ENCODE measurements at regions not wholly inside any gene's neighbourhood (a gene's known extent, or its start where the extent isn't known, plus 50 kb on each side); places are given as distances from the start of the nearest gene placed in this dataset.

GRCh38 chr6:163647624-163648023 is 233.1 kb downstream of the QKI start:
- FAIRE-seq, result no peak
- DNase-seq (ENCODE audit: low spot score), result no peak

DNA sequence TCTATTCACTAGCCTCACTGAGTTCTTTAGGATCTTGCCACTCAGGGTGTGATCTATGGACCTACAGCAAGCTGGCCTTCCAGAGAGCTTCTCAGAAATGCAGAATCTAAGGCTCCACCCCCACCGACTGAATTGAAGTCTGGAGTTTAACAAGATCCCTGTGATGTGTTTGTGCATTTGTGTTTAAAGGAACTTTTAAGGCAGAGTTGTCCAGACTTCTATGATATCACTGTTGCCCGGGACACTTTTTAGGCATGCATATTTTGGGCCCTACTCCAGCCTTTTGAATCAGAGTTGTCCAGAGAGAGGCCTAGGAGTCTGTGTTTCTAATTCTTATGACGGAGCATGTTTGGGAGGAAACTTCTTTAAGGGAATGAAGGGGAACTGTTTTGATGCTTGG is 232.3 kb downstream of the QKI start:
- FAIRE-seq (no peak), DNase-seq (ENCODE audit: low spot score) (no peak)

DNA sequence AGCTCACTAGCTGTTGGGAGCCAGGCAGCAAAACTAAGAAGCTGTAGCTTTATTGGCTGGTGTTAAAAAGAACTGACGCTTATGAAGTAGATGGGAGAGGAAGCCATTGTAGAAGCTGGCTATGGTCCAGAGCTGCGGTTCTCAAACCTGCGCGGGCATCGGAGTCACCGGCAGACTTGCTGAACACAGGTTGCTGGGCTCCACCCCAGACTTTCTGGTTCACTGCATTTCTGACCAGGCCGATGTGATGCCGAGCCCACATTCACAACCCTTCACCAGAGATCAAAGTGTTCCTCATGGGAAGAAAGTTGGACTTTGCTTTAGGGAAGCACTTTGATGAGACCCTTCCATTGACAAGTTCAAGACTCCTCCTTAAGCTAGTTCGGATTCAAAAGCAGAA is 231.6 kb downstream of the QKI start:
- FAIRE-seq (no peak), DNase-seq (ENCODE audit: low spot score) (no peak)

DNA sequence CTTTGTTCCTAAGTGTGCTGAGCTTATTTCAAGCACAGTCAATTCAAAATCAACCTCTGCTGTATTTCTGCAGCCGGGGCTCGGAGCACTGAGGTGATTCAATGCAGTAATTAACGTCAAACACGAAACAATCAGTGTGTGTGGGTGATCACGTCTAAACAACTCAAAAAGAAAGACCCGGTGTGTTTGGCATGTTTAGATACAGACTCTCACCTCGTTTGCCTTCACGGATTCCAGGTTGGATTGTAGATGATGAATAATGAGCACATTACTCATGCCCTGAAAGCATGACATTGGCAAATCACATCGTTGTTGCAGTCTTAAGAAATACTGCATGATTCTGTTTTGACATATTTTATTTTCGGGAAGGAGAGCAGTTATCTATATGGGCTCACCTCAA is 231.0 kb downstream of the QKI start:
- peak; percentile 9 for DNase-seq (ENCODE audit: low spot score)

DNA sequence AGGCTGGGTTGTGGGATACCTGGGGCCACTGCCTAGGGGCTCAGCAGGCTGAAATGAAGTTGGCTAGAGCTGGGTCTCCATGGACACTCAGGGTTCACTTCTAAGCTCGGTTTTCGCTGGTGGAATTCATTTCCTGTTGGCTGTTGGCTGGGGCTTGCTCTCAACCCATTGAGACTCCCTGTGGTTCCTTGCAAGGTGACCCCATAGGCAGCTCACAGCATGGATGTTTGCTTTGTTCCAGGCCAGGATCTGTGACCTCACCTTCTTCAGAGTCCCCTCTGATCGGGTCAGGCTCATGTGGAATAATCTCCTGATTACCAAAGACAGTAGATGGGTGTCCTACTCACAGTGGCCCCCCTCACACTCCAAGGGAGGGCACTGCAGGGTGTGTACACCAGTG is 229.3 kb downstream of the QKI start:
- FAIRE-seq (no peak), DNase-seq (ENCODE audit: low spot score) (no peak)

More for the DNA sequence above, 231.0 kb downstream of the QKI start:
- no peak for FAIRE-seq

DNA sequence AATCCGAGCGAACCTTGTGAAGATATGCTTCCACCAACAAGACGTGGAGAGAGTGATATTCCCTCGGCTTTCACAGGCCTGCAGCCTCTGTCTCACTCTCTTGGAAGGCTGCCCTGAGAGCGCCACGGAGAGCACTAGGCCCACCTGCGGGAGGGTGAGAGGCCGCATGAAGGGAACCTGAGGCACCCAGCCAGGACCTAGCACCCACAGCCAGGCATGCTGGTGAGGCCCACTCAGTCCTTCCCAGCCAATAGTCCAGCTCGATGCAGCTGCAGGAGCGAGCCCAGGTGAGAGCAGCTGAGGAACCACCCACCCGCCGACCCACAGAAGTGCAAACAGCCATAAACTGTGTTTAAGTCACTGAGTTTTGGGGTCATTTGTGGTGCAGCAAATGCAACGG is 227.2 kb downstream of the QKI start:
- DNase-seq (ENCODE audit: low spot score), result no peak
- no peak for FAIRE-seq

DNA sequence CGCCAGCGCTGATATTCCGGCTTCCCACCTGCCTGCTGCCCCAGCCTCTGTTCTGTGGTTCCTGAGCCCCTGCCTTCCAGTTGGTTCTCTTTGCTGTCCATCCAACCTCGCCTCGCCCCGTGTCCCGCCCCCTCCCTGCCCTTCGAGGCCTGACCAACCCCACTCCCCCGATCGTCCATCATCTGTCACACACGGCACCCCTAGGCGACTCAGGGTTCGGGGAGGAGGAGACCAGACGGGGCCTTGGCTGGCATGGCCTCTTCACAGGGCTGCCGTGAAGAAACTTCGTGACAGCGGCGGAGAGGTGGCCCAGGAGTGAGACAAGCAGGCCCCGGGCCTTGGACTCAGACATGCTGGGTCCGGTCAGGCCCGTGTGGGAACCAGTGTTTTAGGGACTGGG is 226.1 kb downstream of the QKI start:
- no peak for FAIRE-seq
- DNase-seq (ENCODE audit: low spot score), result no peak

DNA sequence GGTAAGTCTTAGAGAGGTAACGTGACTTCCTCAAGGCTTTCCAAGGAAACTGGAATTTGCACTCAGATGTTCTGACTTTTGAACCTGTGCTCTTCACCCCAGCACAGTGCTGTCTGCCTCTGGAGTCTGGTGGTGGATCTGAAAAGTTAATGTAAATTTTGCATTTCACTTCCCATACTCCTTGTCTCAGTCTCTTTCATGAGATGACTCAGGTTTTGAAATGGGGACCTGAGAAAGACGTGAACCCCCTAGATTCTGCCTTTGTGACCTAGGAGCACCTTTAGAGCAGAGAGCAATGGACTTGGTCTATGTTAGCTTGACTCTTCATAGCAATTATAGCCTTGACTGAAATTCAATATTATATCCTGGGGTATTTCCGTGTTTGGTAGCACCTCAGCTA is 223.0 kb downstream of the QKI start:
- FAIRE-seq (no peak), DNase-seq (ENCODE audit: low spot score) (no peak)

DNA sequence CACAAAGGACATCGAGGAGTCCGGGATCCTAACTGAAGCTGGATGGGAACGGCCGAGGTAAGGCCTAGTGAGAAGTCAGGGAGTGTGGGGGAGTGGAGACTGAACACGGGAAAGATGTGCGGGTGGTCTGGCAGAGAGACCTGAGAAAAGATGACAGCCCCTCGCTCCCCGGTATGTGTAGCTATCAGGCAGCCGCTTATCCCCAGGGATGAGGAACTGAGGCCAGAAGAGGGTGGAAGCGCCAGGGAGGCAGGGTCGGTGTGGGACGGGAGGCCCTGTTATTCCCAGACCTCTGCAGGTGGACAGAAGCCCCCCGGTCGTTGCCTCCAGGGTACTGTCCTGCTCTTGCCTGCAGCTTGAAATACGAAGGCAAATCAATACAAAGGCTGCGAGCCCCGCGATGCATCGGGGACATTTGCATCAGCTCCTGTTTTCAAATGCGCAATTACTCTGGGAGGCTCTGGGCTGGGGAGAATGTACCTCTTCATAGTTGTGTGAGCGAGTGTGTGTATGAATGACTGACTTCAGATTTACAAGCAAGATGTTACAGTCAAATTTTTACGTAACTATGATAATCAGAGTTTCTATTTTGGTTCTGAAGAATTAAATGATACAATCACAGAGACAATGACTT is 221.3 kb downstream of the QKI start:
- FAIRE-seq, result no peak
- DNase-seq (ENCODE audit: low spot score), result no peak

DNA sequence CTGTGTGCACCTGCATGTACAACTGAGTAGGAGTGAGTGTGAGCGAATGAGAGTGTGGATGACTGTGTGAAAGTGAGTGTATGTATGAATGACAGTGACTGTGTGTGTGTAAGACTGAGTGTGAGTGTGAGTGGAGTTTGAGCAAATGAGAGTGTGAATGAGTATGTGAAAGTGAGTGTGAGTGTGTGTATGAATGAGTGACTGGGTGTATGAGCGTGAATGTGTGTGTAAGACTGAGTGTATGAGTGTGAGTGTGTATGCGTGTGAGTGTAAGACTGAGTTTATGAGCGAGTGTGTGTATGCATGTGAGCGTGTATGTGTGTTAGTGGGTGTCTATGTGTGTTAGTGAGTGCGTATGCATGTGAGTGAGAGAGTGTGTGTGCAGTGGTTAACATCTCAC is 220.8 kb downstream of the QKI start:
- FAIRE-seq (peak; percentile 79), DNase-seq (ENCODE audit: low spot score) (no peak)

- FAIRE-seq, result no peak
Measured at GRCh38 chr6:163634211-163635171, 220.0 kb downstream of the QKI start.

GRCh38 chr6:163630991-163631390 is 216.5 kb downstream of the QKI start:
- no peak for FAIRE-seq

More at GRCh38 chr6:163634211-163635171, 220.0 kb downstream of the QKI start:
- DNase-seq (ENCODE audit: low spot score), result no peak

GRCh38 chr6:163630572-163630971 is 216.1 kb downstream of the QKI start:
- FAIRE-seq, result no peak
- DNase-seq (ENCODE audit: low spot score), result no peak

More at GRCh38 chr6:163630991-163631390, 216.5 kb downstream of the QKI start:
- no peak for DNase-seq (ENCODE audit: low spot score)

GRCh38 chr6:163630096-163630495 is 215.6 kb downstream of the QKI start:
- DNase-seq (ENCODE audit: low spot score) (no peak), FAIRE-seq (no peak)
